ENCODE measurements at regions not wholly inside any gene's neighbourhood (a gene's known extent, or its start where the extent isn't known, plus 50 kb on each side); places are given as distances from the start of the nearest gene placed in this dataset.

DNA sequence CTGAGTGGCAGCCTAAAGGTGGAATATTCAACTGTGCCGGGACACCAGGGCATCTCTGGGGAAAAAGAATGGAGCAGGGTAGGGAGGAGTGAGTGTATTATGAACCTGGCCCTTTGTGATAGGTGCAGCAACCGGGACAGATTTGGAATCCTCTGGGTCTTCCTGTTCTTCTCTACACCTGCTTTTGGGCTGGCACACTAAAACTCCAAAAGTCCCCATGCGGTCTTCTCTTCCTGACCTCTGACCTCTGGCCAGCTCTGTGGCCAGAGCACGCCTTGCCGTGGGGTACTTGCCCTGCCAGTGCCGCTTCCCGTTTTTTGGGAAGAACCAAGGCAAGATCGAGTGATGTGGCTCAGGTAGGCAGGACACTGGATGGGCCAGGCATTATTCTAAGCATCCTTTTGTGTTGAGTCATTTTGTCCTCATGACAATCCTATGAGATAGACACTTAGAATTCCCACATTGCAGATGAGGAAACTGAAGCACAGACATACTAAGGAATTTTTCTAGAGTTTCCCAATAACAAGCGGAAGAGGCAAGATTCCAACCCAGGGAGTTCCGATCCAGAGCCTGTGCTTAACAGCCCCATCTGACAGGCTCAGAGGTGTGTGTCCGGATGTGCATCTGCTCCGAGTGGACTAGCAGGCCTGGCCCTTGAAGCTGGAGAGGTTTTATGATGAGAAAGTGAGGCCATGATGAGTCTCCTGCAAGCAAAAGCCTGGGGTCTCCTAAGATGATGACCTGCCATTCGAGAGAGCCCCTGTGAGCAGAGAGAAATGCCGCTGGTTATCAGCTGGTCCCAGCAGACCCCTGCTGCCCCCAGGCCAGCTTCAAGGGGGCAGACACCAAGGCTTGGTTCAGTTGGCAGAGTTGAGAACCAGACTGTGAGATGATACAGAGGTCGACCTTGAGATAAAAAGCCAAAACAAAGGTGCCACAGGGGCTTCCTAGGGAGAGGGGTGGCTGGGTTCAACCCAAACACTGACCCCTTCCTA is 67.9 kb upstream of the ESRRB start:
- DNase-seq, result no peak

DNA sequence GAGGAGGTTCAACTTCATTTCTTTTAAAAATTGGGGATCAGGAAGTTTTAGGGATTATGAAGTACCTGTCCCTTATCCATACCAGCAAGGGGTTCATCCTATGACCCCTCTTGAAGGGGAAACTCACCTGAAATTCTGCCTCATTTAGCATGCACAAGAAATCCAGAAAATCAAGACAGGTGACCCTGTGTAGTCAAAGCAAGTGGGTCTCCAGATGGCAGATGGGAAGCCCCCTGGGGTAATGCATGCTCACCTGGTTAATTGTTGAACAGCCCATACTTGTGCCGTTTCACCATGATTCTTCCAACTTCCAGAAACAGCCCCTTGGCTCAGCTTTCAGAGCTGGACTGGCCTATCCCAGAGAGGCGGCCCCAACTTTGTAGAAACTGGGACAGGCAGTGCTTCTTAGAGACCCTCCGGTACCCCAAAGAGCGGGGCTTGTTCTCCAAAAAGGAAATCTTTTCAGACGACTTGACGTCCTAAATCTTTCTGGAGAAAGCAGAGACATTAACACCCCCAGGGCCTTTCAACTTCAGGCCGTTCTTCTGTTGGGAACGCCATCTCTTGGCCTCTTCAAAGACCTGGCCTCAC is 66.3 kb upstream of the ESRRB start:
- DNase-seq, result no peak

DNA sequence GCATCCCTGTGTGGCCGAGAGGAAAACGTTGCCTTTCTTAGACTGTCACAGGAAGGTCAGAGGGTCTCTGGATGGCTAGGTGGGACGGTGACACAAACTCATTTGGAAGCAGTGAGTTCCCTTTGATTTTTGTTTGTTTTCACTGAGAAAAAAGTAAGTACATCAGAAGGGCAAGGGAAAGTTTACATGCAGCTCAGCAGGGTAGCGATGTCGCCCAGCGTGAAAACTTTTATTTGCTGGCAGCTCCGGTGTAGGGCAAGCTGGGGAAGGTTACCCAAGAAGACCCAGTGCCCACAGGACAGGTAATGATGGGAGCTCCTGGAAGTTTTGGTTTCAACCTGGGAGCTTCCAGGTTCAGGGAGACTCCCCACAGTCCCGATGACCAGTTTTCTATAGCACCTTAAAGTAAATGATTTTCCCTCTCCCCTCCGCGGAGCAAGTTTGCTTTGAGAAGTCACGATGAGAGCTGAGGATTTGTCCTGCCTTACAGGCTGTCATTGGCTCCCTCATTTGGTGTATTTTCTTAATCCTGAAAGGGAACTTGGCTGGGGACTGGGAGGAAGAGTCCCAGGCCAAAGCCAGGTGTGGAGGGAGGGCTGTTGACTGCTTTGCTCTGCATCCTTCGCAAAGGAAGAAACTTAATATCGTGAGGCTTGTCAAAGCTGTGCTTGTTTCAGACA is 64.7 kb upstream of the ESRRB start:
- DNase-seq, result no peak

DNA sequence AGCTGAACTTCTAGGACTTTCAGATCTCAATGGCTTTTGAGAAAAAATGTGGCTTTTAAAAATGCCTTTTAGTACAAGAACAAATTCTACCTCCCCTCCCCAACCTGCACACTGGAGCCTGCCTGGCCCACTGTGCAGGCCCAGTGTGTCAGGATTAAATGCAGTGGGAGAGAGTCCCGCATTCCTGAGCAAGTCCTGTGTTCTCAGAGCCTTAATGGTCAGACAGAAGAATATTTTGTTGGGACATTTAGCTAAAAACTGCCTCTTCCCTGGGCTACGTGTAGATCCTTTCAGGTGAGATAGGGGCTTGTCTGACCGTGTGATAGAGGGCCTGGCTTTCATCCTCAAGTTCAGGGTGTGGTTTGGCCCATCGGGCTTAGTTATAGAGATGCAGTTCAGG is 63.1 kb upstream of the ESRRB start:
- no peak for DNase-seq

DNA sequence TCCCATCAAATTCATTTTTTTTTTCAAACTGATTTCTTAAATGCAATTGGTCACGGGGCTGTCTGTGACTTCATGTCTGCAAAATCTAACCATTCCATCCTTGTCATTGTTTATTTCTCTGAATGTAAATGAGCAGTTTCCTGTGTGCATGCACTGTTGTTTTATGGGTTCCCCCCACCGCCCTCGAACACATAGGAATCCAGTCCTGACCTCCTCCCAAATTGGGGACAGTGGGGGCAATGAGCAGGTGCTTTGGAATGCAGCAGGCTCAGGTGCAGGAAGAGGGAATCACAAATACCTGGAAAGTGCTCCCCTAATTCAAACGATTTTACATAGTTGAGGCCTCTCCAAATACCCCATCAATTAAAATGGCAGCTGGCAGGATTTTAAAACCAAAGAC is 62.6 kb upstream of the ESRRB start:
- DNase-seq, result no peak

DNA sequence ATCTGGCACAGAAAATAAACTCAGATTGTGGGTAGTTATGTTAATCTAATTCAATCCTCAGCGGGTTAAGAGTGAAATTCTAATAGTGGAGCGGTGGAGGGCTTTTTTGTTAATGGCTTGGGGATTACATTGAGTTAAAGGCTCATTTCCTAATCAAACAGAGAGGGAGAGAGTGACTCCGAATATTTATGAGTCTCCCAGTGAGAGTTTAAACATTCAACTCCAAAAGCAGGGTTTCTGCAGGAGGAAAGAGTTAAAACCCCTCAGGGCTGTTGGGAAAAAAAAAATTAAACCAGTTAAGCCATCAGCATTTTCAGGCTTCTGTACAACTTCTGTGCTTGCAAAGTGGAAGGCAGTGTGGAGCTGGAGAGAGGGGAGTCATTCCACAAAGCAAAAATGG is 62.1 kb upstream of the ESRRB start:
- no peak for DNase-seq

DNA sequence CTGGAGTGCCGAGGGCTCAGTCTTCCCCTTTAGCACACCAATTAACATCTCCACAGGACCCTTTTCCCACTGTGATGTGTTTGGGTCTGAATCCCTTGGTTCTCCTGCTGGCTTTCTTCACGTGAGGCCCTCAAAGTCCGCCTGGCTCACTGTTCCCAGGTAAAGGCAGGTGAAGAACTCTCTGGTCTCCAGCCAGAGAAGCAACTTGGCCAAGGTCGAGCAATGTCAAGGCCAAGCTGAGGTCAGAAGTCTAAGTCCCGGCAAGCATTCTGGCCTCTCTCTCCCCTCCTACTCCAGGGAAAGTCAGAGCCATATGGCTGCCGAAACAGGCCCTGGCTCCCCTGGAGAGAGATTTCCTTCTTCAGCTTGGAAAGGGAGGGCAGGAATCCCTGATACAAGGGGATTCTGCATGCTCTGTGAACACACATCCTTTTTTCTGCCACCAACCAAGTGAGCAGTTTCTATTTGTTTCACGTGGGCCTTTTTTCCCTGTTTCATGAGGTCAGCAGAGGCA is 61.4 kb upstream of the ESRRB start:
- DNase-seq, result no peak

DNA sequence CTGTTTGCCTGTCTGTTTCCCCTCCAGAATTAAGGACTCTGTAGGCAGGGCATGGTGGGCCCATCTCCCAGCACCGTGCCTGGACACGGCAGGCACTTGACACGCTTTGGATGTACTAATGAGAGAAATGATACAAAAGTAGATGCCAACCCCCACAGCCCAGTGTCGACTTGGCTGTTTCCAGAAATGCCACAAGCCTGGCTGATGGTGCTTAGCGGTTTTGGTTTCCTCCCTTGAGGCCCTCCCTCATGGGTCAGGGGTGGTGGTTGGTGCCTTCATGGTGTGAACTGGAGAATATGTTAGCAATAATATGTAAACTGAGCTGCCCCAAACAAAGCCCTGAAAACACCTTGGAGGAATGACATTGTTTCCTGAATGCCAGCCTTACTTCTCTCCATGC is 55.5 kb upstream of the ESRRB start:
- no peak for DNase-seq

DNA sequence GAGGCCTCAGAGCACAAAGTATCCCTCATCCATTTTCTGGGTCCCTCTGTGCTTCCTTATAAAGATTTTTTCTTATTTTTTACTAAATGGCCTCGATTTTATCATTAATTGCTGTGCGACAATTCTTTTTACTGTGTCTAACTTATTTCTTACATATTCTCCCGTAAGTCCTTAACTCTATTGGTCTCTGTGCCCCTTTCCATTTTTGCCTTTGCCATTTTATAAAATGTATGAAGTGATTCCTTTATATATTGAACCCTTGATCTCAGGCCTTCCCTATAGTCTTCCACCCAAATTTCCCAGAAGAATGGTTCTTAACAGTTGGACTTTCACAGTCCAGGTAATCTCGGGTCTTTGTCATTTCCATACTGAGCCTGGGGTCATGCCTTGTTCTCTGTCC is 55.0 kb upstream of the ESRRB start:
- DNase-seq, result no peak

DNA sequence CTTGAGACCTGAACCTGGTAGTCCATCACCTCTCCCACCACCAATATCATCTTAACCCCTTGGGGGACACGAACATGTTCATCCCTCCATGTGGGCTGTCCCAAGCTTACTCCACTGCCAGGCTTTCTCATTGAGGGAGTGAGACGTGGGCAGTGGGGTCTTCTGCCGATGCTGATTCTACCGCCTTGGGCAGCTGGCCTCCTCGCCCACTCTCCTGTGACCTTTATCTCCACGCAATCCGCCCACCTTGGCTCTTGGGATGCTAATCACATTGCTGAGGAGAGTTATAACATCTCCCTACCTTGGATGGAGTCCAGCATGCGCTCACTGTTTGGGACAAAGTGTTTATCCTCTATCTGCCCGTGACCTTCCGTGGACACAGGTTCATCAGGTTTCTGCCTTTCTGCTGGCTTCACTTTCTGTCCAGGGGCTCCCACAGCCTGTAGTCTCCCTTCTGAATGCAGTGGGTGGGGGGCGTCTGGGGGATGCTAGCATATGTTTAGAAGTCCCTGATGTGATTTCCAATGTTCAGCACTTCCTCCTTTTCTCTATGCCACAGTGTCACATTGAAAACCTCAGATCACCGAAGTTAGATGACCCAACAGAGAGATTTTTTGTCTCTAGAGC is 53.2 kb upstream of the ESRRB start:
- DNase-seq, result no peak

DNA sequence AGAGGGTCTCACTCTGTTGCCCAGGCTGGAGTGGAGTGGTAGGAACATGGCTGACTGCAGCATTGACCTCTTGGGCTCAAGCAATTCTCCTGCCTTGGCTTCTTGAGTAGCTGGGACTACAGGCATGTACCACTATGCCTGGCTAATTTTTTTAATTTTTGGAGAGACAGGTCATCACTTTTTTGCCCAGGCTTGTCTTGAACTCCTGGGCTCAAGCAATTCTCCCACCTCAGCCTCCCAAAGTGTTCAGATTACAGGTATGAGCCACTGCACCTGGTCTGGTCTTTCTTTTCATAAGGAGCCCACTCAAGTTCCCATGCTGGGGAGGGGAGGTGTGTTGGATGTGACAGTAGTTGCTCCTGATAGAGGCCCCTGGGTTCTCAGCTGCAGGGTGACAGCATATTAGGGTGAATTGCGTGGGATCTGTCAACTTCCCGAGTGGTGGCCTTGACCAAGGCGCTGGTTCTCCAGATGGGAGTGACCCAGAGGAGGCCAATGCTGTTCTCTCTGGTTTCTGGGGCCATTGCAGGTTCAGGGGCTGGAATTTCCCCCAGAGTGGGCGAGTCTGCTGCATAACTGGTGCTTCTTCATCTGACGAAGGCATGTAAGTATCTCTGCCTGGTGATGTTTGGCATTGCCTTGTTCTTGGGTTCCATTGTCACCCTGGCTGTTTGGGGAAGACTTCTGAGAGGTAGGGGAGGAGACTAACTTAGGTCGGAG is 52.4 kb upstream of the ESRRB start:
- DNase-seq, result no peak

DNA sequence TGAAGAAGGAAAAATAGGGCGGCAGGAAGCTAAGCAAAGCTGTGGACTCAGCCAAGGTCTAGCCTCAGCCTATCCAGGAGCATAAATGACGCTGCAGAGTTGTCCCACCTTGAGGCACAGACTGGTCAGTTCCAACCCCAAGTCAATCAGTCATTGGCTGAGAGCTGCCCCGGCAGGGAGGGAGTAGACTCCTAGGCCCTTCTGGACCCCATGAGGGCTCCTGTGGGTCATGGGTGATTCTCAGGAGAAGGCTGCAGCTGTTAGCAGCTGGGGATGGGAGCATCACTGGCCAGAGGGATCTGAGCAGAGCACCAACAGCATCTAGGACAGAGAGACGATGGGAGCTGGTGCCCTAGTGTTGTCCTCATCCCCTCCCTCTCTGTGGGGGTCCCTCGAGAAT is 51.8 kb upstream of the ESRRB start:
- no peak for DNase-seq

Measured in DMS53 (cell line).